ENCODE measurements at regions not wholly inside any gene's neighbourhood (a gene's known extent, or its start where the extent isn't known, plus 50 kb on each side); places are given as distances from the start of the nearest gene placed in this dataset.

DNA sequence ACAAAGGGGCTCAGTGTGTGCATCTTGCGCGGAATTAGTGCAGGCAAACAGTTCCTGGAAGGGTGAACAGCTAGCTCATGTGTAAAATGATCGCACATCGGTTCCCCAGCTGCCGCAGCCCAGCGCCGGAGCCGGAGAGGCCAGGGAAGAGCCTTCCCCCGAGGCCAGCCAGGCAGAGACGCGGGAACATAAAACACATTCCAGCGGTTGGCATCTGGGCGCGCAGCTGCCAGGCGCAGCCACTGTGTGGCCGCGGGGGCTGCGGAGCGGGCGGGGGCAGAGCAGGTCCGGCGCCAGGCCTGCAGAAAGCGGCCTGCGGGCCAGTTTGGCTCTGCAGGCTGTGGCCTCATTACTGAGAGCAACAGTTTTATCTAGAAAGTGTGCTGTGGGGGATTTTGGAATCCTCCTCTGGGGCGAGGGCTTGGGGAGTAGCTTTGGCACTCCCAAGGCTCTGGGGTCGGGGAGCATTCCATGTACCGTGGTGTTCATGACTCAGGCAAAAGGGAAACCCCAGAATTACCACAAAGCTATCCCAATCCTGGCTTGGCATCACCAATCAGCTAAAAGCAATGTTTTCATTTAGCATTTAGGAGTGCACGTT, 74.3 kb downstream of the SAMD9 start:
- WGBS, 2 donors, result 43% methylated on average over 28 of the region's 28 CpGs
- ATAC-seq, result peak in 3 of 4 donors; percentile 15 to 47 (median 19)
- Histone ChIP-seq H3K27me3 (no peaks in the 10 kb centered on the region), H3K4me1 (no peaks in the 10 kb centered on the region), H3K4me3 (no peak overlapping the region), H3K9me3 (no peaks in the 10 kb centered on the region), H3K27ac (no peak overlapping the region), H3K36me3 (no peaks in the 10 kb centered on the region)
- FAIRE-seq, result no peak
- DNase-seq, result peak in 1 of 6 donors; percentile 51
- TF ChIP-seq, protein P1, sequence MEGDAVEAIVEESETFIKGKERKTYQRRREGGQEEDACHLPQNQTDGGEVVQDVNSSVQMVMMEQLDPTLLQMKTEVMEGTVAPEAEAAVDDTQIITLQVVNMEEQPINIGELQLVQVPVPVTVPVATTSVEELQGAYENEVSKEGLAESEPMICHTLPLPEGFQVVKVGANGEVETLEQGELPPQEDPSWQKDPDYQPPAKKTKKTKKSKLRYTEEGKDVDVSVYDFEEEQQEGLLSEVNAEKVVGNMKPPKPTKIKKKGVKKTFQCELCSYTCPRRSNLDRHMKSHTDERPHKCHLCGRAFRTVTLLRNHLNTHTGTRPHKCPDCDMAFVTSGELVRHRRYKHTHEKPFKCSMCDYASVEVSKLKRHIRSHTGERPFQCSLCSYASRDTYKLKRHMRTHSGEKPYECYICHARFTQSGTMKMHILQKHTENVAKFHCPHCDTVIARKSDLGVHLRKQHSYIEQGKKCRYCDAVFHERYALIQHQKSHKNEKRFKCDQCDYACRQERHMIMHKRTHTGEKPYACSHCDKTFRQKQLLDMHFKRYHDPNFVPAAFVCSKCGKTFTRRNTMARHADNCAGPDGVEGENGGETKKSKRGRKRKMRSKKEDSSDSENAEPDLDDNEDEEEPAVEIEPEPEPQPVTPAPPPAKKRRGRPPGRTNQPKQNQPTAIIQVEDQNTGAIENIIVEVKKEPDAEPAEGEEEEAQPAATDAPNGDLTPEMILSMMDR (IDR thresholded peaks at IDR 0.05), result no peak
- intact Hi-C loops (cut with DNase I), result no loop called here

DNA sequence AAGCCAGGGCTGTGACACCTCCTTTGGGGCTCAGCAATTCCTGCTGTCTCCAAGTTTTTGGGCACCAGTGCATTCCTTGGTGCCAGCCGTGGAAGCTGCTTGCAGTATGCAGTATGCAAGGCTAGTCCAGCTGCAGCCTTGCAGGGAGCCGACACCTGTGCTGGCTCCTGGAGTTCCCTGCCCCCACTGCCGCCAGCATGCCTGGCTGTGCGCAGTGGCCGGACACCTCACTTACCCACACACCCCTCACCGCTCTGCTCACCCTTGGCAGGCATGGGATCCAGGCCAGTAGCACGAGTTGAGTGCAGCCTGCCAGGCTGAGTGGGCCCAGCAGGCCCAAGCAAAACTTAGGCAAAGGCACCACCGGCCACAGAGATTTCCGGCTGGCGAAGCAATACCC, 77.4 kb downstream of the SAMD9 start:
- H3K4me1 ChIP-seq, result no peaks in the 10 kb centered on the region
- no peak overlapping the region for H3K4me3 ChIP-seq
- H3K9me3 ChIP-seq, result no peaks in the 10 kb centered on the region
- no peaks in the 10 kb centered on the region for H3K36me3 ChIP-seq
- TF ChIP-seq, protein P1 (IDR thresholded peaks at IDR 0.05), result no peak
- DNase-seq, result peak in 3 of 6 donors; percentile 20 to 56 (median 47)
- intact Hi-C loops (cut with DNase I), result no loop called here
- WGBS, 2 donors, result 63 to 74% methylated on average over 10 of the region's 10 CpGs
- ATAC-seq, result peak in 1 of 4 donors; percentile 37
- FAIRE-seq, result no peak
- no peak overlapping the region for H3K27ac ChIP-seq
- H3K27me3 ChIP-seq, result no peaks in the 10 kb centered on the region

DNA sequence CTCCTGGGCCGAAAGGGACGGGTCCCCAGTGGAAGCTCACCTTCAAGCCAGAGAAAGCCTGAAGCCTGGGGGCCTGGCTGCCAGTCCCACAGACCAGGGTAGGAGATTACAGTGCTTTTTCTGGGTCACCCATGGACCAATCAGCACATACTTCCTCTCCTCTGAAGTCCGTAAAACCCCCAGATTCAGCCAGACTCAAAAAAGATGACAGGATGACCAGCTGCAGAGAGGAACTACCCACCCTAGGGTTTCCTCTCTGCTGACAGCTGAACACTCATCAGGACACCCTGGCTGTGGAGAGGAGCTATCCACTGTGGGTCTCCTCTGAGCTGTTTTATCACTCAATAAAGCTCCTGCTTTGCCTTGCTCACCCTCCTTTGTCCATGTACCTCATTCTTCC, 78.0 kb downstream of the SAMD9 start:
- no peaks in the 10 kb centered on the region for H3K9me3 ChIP-seq
- FAIRE-seq, result no peak
- no peak for ATAC-seq
- intact Hi-C loops (cut with DNase I), result no loop called here
- H3K27ac ChIP-seq, result no peak overlapping the region
- TF ChIP-seq, protein P1 (IDR thresholded peaks at IDR 0.05), result no peak
- H3K4me3 ChIP-seq, result no peak overlapping the region
- H3K36me3 ChIP-seq, result no peaks in the 10 kb centered on the region
- no peaks in the 10 kb centered on the region for H3K27me3 ChIP-seq
- H3K4me1 ChIP-seq, result no peaks in the 10 kb centered on the region
- no peak for DNase-seq
- 82 to 92% methylated on average over 3 of the region's 3 CpGs for WGBS, 2 donors

DNA sequence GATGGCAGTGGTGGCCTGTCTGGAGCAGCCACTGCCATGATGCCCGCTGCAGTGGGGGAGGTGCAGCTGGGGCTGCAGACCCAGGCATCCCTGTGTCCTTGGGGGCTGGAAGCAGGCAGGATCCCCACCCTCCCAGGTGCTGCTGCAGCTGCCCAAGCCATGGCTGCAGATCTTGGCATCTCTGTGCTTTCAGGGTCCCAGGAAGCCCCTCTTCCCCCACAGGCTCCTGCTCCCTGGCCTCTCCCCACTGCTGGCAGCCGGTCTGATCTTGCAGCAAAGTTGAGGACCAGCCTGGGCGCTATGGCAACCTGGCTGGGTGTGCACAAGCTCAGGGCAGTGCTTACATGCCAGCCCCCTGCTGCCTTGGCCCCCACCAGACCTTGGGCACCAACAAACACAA, 78.5 kb downstream of the SAMD9 start:
- DNase-seq, result peak in 1 of 6 donors; percentile 48
- intact Hi-C loops (cut with DNase I), result no loop called here

DNA sequence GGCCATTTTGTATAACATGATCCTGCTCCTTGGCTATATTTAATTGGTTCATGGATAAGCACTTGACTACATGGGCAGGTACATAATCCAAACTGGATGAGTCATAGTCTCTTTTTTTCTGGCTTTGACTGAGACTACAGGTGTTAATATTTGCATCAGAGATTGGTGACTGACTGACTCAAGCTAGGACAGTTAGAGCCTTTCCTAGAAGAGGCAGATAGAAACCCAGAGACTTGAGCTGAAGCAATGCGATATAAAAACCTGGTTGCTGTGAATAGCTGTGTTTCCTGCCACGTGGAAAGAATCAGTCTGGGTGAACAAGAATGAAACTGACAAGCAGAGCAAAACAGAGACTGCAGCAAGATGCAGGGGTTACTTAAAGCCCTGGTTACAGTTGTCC, 81.0 kb downstream of the SAMD9 start:
- WGBS, 2 donors, result 55 to 60% methylated on average over 2 of the region's 2 CpGs
- ATAC-seq, result peak in 2 of 4 donors; percentile 20 to 30
- no peak for FAIRE-seq

More for the DNA sequence above, 78.5 kb downstream of the SAMD9 start:
- H3K4me3 ChIP-seq, result no peak overlapping the region
- no peaks in the 10 kb centered on the region for H3K9me3 ChIP-seq
- TF ChIP-seq, protein P1 (IDR thresholded peaks at IDR 0.05), result no peak
- H3K27me3 ChIP-seq, result no peaks in the 10 kb centered on the region
- no peak overlapping the region for H3K27ac ChIP-seq
- no peak for FAIRE-seq
- no peaks in the 10 kb centered on the region for H3K36me3 ChIP-seq
- no peaks in the 10 kb centered on the region for H3K4me1 ChIP-seq
- WGBS, 2 donors, result 79 to 82% methylated on average over 3 of the region's 3 CpGs
- ATAC-seq, result no peak

More for the DNA sequence above, 81.0 kb downstream of the SAMD9 start:
- TF ChIP-seq, protein P1 (IDR thresholded peaks at IDR 0.05), result no peak
- H3K4me3 ChIP-seq, result no peak overlapping the region
- DNase-seq, result no peak
- H3K27ac ChIP-seq, result no peak overlapping the region
- H3K36me3 ChIP-seq, result no peaks in the 10 kb centered on the region
- H3K9me3 ChIP-seq, result no peaks in the 10 kb centered on the region
- intact Hi-C loops (cut with DNase I), result no loop called here
- H3K4me1 ChIP-seq, result no peaks in the 10 kb centered on the region
- no peaks in the 10 kb centered on the region for H3K27me3 ChIP-seq
